Hippocampal formation (tissue), 2 donors: ENCODE measurements at regions not wholly inside any gene's neighbourhood (a gene's known extent, or its start where the extent isn't known, plus 50 kb on each side); places are given as distances from the start of the nearest gene placed in this dataset.
"Not testable (repeated sequence)": the region's sequence is repeated elsewhere in the genome, so short reads cannot be mapped to it uniquely, and the experiment has no call there.

Experiments
- DNase-seq, 2 donors: peaks; one replicate each; lab custom pipeline; 2025; lab: John Stamatoyannopoulos, UW

DNA sequence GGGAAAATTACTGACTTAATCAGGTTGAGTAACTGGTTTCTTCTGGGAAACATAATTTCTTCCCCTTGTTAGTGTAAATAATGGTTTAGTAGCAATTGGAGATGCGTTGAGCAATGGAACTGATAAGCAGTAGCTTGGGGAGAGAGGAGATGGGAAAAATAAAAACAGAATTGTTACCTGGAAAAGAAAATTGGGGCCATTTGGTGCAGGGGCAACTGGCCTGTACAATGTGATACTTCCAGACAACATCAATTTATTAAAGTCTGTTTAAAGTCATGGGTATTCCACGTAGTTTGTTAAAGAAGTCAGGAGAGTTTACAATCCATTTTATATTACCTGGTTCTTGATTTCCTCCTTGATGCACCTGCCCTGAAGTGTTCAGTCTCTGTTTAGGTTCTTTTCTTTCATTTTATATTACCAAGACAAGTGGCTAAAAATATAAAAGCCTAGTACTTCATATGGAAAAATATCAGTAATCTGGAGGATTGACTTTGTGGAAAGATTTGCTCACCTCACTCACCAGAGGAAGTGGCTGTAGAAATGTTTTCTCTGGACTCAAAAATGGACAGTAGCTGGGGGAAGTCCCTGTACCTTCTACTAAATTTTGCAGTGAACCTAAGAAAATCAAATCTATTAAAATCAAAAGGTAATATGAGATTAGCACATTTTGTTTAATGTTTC is 161.0 kb downstream of the DDX1 start:
- no peak for DNase-seq

DNA sequence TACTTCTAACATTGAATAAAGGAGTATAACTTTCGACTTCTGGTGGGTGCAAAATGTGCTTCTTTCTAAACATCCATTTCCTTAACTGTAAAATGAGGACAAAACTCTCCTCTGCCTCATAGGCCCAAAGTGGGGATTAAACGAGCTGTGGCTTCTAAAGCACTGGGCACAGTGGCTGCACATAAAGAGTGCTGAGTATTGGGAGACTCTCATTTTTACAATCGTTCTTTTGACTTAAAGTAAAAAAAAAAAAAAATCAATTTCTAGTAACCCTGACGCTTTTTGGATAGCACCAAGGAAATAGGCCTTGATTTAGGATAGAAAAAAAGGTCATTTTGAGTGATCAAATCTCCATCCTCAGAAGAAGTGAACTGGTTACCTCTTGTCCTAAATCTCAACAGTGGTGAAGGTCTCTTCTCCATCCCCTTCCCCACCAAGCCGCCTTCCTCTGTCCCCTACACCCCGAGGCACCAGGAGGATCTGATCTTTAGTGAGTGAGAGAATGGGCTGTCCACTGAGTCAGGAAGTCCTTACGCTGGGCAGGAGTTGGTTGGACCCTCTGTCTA is 161.6 kb downstream of the DDX1 start:
- no peak for DNase-seq

DNA sequence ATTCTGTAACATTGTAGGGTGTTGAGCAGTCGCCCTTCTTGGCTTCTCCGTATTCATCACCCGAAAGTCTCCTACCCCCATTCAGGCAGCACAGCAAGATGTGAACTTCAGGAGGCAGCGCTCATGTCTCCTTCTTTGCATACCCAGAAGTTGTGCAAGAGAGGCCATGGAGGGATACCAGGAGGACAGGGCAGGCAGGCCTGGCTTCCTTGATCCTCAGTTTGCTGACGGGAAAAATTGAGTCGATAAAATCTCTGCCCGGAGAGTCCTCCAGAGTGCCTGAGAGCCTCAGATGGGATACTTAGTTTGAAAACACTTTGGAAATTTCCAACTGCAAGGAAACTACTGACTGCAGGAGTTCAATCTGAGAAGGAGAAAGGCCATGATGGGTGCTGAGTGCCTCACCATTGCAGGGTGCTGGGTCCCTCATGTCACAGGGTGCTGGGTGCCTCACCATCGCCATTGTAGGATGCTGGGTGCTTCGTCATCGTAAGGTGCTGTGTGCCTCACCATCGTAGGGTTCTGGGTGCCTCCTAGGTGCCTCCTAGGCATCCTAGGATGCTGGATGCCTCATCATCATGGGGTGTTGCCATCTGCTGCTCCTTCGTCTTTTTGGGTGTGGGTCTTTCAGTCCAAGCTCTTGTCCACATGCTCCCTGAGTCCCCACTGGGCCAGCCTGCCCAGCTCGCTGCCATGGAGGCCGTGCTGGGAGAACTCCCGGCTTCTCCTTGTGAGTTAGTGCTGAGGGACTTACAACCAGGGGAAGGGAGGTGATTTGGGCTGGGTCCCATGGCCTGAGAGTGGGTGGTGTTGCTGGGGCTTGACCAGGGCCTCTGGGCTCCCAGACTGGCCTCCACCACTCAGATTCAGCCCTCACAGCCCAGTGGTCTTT is 162.4 kb downstream of the DDX1 start:
- DNase-seq, result no peak

DNA sequence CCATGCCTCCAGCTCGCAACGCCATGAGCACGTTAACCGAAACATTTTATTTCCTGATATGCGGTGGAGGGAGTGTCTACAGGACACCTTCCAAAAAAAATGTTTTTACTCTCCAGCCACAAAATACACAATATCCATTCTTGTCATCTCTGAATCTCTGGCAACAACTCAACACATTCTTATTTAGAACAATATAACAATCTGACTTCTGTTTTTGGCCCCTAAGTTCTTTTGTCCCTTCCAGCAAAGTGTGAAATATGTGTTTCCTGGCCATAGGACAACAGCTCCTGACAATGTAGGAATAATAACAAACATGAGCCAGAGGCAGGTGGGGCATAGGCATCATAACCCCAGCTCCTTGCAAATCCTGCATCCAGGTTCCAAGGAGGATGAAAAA is 163.0 kb downstream of the DDX1 start:
- no peak for DNase-seq

DNA sequence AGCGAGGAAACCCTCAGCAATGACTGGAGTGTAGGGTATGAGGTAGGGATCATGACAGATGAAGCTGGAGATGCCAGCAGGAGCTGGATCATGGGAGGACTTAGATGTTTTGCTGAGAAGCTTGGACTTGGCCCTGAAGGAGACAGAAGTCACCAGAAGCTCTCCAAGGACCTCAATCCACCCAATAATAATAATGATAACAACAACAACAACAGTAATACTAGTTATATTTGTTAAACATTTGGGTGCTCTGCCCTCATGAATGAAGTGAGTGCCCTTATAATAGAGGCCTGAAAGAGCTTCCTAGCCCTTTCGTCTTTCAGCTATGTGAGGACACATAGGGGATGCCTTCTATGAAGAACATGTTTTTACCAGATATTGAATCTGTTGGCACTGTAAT is 163.9 kb downstream of the DDX1 start:
- no peak for DNase-seq

DNA sequence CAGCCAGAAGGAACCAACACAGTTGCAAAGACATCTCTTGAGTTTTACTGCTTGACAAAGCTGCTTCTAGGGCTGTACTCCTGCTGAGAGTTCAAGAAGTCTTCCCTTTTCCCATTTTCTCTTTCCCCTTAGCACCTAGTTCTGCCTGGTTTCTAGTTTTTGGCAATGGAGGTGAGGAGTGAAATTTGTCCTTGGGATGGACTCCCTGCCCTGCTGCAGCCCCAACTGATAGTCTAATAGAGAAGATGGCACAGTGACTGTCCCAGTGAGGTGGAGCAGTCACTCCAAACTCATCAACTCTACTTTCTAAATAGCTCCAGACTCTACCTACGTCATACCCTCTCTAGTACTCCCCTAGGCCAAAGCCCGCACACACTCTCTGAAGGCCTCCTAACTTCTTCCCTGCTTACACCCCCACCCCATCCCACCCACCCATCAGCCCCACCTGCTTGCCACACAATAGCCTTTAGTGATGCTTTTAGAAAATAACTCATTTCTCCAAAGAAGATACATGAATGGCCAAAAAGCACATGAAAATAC is 164.4 kb downstream of the DDX1 start:
- no peak for DNase-seq

DNA sequence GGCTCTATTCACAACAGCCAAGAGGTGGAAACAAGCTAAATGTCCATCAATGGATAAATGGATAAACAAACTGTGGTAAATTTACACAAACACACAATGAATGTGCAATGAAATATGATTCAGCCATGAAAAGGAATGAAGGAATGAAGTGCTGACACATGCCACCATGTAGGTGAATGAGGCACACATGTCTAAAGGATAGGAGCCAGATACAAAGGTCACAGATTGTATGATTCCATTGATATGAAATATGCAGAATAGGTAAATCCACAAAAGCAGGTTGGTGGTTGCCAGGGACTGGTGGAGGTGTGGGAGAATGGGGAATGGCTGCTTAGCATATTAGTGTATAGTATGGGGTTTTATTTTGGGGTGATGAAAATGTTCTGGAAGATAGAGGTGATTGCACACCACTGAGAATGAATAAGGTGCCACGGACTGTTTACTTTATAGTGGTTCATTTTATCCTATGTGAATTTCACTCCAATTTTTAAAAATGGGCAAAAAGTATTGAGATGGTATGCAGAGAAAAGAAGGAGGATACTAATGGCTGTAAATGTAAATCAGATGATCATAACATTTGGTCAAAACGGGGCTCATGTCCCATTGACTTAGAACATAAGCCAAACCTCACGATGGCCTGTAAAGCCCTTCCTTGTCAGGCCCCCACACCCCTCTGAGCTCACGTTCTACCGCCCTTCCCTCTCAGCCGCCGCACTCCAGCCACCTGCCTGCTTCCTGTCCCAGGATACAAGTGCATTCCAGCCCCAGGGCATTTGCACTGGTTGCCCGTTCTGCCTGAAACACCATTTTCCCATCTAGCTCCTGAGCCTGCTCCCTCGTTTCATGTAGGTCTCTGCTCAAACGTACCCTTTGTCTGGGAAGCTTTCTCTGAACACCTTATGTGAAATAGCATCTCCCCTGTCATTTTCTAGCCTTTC is 165.5 kb downstream of the DDX1 start:
- DNase-seq, result no peak

DNA sequence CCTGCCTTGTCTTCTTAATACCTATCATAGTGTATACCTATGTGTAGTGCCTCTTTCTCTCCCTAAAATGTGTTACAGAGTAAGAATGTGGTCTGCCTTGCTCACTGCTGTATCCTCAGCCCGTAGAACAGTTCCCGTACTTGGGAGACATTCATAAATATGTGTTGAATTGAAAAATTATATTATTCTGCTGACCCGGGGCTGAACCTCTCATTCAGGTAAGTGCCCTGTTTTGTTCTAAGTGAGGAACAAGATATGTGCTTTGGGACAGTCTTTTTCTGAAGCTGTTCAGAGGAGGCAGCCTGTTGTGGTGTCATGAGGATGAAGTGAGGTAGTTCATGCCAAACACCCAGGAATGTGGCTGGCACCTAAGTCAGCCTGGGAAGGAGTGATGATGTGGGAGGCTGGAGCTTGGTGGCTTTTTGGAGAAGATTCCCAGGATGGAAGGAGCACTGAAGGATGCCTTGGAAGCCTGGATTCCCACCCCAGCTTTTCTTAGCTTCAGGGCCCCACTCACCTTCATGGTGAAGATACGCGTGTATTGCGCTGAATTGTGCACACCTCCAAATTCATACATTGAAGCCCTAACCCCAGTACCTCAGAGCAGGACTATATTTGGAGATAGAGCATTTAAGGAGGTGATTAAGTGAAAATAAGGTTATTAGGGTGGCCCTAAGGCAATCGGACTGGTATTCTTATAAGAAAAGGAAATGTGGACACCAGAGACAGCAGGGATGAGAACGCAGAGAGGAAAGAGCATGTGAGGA is 166.3 kb downstream of the DDX1 start:
- no peak for DNase-seq

DNA sequence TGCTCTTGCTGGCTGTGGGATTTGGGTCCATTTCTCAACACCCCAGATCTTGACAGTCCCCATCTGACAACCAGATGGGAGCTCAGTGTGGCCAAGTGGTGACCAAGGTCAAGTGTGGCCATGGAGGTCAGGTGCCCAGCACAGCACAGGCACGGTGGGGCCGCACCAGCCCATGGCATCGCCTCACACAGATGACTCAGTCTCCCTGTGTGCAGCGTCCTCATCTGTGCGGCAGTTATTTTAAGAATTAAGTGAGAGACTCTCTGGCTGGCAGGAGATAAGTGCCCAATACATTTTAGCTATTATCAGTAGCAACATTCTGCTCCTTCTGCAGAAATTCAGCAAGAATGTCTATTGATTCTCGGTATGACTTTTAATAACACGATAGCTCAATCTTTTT is 167.2 kb downstream of the DDX1 start:
- no peak for DNase-seq

DNA sequence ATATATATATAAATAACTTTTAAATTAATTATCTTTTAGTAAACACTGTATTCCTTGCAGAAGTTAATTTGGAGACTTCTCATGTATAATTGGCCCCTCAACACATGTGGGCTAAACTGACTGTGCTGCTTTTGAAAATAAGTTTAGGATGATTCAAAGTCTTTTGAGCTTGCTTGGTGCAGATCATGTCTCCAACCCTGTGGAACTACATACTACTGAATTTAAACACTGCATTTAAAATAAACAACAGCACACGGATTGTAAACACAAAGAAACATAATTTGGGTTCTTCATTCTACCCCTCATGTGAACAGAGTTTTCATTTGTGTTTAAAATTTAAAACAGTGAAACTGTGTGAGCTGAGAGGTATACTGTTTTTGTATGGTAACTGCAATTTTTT is 167.7 kb downstream of the DDX1 start:
- no peak for DNase-seq

DNA sequence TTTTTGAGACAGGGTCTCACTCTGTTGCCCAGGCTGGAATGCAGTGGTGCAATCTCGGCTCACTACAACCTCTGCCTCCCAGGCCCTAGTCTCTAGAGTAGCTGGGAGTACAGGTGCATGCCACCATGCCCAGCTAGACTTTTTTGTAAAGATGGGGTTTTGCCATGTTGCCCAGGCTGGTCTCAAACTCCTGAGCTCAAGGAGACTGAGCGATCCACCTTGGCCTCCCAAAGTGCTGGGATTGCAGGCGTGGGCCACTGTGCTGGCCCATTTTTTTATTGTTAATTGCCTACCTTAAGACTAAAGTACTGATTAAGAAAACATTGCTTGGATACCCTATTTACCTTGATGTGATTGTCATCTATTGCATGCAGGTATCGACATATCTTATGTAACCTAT is 168.1 kb downstream of the DDX1 start:
- not testable (repeated sequence) for DNase-seq

DNA sequence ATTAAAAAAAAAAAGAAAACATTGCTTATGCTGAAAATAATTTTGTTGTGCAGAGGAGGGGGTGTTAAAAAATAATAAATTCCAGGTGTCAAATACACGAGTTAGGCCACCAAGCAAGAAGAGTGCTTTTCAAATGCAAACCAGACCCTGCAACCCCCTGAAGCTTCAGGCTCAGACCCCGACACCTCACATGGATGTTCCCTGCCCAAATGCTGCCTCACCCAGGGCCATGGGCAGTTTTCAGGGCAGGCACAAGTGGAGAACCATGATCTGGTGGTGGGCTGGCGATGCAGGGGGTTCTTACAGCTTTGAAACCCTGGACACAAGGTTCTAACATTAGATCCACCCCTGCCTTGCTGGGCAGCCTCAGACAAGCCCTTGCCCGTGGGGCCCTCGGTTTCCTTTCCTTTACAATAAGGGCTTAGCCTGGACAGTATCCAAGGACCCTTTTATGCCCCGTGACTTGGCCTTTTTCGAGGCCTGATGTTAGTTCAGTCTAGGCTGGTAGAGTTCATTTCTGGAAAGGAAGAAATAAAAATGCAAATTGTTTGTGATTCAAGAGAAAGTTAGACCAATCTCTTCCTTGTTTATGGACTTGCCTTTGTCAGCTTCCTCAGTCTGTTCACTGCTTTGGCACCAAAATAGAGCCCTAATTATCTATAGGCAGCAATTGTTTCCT is 168.7 kb downstream of the DDX1 start:
- DNase-seq, result no peak

DNA sequence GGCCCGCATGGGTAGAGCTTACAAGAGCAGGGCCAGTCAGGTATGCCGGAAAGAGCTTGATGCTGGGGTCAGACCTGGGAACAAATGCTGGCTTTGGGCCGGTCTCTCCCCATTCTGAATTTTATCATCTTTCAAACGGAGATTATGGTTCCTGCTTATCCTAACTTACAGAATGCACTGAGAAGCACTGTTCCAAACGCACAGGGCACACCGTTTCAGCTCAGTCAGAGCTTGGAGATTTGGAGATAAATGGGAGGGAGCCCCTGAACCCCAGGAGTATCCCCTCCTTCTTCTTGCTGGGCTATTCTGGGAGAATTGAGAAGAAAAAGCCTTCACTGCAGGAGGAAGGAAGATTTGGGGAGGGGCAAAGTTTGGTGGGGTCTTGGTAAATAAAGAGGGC is 169.4 kb downstream of the DDX1 start:
- no peak for DNase-seq

DNA sequence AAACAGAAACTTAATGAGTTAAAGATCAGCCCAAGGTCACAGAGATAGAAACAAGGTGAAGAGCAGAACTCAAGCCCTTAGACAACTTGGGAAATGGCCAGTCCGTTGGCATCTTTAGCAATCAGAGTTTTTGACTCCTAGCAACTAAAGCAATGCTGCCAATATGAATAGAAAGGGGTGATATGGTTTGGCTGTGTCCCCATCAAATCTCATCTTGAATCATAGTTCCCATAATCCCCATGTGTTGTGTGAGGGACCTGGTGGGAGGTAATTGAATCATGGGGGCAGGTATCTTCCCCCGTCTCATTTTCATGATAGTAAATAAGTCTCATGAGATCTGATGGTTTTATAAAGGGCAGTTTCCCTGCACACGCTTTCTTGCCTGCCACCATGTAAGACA is 170.2 kb downstream of the DDX1 start:
- no peak for DNase-seq

DNA sequence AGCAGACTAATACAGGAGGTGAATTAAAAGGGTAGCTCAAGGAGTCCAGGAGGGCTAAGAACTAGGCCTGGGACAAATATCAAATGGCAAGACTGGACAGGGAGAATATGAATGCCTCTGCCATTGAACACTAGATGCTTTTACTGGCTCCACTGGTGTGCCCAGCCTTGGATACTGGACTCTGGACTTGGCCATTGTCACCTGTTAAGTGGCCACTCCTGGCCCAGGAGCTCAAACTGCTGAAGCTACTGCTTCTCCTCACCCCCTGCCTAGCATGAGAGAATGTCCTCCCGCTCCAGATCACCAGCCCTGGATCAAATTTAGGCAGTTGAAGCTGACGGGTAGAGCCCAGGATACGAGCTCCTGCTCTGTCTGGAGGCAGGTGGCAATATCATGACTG is 170.8 kb downstream of the DDX1 start:
- no peak for DNase-seq

DNA sequence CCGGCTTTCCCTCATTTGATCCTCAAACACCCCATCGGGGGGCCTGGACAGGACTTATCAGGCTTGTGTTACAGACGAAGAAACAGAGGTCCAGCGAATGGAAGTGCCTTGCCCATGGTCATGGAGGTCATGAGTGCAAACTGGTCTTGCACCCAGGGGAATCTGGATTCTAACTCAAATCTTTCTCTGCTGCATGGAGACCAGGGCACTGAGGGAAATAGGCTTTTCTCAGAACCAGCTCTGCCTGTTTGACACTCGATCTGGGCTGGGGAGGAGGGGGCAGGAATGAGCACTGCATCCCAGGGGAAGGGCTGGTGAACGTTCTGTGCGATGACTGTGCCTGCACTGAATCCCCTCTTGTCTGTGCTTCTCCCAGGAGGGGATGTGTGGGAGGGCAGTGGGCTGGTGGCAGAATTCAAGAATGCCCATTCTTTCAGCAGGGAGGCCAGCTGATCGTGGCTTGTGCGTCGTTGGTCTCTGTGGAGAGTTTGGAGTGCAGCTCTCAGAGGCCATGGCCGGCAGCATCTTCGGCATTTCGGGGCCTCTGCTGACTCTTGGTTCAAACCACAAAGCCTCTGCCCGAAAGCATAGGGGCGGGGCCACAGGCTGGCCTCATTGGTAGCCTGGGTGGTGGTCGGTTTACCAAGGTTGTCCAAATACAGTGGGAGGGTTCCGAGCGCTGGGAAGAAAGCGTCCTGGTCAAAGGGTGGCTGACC is 171.6 kb downstream of the DDX1 start:
- DNase-seq, result no peak

DNA sequence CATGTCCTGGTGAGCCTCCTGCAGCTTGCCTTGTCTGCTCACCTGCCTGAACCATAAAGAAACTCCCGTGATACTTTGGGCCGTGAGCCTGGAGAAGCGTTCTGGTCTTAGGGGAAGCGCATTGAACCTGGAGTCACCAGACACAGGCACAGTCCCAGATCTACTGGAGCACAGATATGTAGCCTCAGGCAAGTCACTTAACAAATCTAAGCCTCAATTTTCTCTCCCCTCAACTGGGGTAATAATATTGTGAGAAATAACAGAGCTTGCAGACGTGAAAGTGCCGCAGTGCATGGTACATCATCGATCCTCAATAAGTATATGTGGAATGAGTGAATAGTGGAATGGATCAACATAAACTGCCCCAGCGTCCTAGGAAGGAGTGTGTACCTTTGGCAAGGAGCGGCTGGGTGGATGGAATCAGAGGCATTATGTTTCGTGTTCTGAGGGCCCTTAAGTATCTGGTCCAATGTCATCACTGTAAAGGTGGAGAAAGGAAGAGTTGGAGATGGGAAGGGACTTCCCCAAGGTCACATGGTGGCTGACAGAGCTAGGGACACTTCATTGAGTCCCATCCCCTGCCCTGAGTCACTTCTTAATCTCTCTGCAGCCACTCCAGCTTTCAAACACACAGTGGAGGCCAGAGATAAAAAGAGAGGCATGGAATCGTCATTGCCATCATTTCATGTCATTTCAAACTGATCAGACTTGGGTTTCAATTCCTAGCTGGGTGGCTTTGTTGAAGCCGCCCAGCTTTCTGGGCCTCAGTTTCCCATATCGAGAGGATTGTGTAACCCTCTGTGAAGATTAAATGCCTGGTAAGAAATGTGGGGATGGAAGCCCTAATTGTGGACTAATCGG is 172.4 kb downstream of the DDX1 start:
- no peak for DNase-seq

DNA sequence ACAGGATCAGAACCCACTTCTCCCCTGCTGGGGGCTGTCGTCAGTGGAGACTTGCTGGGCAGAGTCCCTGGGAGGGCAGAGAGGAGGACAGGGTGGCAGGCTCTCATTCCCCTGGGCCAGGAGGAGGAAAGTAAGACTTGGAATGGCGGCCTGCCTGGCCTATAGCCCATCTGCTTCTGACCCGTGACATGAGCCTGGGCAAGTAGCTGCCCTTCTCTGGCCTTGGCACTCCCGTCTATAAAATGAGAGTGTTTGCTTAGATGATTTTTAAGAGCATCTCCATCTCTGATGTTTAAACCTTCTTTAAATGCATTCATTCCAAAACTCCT is 173.0 kb downstream of the DDX1 start:
- DNase-seq, result no peak

DNA sequence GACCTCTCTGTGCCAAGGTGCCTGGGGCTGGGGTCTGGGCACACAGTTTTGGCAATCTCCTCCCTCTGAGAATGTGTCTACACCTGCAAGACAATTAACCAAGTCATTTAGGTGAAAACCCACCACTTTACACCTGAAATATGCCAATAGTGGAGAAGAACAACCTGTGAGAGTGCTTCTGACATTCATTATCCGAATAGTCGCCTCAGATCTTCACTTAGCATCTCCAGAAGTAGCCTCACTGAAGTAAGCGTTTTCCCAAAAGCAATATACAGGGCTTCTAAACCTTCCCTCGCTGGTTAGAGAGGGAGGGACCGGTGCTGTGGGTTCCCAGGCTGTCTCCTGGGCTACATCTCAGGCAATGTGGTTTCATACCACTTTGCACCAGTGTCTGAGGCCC is 173.5 kb downstream of the DDX1 start:
- no peak for DNase-seq
